ENCODE measurements at regions not wholly inside any gene's neighbourhood (a gene's known extent, or its start where the extent isn't known, plus 50 kb on each side); places are given as distances from the start of the nearest gene placed in this dataset.

GRCh38 chr20:22652681-22653588 is 68.6 kb upstream of the FOXA2 start:
- DNase-seq: no peak

- DNase-seq: no peak
Measured at GRCh38 chr20:22653658-22654642, 69.6 kb upstream of the FOXA2 start.

DNA sequence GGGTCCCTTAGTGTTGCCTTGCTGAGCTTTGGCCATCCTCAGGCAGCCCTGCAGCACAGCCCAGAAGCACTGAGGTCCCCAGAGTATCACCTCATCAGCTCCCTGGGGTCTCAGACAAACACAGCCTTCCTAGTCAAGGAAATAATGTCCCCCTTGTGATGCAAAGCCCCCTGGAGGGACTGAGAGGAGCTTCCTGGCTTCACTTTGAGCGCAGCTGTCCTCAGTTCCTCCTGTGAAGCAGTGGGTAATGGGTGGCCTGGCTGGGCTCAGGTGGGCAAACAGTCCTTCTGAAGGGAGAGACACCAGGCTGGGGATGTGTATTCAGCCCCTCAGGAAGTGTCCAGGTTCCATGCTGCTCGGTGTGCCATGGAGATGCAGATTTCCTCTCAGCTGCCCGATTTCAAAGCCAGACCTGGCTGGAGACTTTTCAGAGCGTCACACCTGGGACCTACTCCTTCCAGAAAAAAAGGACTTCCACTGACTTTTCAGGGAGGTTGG is 79.2 kb upstream of the FOXA2 start:
- no peak for DNase-seq

DNA sequence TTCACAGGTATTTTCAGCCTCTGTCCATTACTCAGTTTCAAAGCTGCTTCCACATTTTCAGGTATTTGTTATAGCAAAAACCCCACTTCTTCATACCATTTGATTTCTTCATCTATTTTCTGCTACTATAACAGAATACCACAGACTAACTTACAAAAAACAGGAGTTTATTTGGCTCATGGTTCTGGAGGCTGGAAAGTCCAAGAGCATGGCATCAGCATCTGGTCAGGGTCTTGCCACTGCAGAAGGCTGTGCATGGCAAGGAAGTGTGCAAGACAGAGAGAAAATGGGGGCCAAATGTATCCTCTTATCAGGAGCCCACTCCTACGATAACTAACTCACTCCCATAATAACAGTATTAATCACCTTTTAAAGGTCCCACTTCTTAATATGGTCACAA is 82.8 kb upstream of the FOXA2 start:
- DNase-seq: no peak

GRCh38 chr20:22672191-22672590 is 87.8 kb upstream of the FOXA2 start:
- no peak for DNase-seq

GRCh38 chr20:22673467-22673866 is 89.1 kb upstream of the FOXA2 start:
- no peak for DNase-seq

DNA sequence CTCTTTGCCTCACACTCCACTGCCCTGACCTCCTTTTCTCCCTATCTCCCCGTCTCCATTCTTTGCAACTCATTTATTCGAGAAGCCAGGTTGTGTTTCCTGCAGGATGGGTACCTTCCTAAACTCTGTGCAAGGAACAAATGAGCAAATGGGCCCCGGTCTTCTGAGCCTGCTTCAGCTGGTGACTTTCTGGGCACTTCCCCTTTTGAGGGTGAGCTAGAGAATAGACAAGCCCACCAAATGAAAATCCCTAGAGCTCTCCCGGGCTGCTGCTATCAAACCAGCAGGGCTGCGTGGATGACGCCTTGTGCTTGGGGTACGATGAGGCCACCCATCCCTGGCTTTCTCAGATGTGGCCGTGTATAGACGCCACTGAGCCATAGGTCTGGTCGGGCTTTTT is 91.0 kb upstream of the FOXA2 start:
- no peak for DNase-seq

DNA sequence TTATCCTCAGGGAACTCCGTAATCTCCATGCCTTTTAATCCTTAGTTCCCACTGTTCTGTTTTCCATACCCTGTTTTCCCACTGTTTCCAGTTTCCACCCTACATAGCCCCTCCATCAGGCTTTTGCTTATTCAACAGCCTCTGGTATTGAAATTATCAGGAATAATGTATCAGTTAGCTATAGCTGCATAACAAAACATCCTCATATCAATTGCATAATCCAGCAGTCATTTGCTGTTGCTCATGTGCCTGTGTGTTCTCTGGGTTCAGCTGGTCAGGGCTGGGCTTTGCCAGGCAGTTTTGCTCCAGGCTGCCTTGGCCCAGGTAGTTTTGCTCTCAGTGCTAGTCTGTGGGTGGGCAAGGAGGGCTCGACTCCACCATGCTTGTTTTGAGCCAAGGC is 94.3 kb upstream of the FOXA2 start:
- DNase-seq: no peak

GRCh38 chr20:22679197-22679596 is 94.8 kb upstream of the FOXA2 start:
- no peak for DNase-seq

GRCh38 chr20:22680031-22680740 is 95.8 kb upstream of the FOXA2 start:
- DNase-seq: no peak

DNA sequence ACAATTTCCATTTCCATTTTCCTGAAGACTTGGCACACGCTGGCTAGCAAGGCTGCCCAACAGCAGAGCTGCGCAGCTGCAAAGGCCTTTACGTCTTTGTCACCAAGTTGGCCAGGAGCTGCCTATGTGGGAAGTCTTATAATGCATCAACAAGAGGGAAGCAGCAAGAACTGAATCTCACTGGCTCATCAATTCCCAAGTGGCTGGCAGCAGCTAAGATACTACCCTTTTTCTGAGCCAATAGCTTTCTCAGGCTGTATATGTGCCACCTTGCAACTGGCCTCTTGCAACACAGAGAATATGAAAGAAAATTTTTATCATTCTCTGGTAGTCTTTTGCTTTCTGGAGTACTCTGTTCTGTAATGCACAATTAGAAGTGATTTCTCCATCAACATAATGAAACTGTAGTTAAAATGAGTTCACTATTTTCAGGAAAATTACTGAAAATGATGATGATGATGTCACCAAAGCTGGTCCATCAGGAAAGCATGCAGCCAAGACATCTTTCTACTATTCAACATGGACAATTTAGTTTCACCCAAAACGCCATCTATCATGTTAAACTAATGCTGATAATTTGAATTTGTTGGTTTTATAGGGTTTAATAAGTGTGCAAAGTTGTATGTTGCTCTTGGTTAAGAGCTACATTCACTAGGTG is 97.3 kb upstream of the FOXA2 start:
- DNase-seq: no peak

DNA sequence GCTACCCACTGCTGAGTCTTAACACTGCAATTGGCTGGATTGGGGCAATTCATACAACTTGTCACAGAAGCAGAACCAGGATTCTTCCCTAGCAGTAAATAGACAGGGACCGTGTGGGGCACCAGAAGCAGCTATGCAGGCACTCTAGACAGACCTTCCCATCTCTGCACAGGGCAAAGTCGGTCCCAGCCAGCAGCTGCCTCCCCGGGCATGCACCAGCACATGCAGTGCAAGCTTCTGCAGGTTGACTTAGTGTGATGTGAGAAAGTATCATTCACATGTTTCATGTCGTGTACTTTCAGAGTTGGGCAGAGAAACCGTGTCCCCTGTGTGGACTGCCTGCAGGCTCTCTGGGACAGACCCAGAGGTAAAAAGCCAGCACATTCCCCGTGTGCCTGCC is 98.0 kb upstream of the FOXA2 start:
- DNase-seq: no peak

- no peak for DNase-seq
Measured at GRCh38 chr20:22684072-22684762, 99.8 kb upstream of the FOXA2 start.

- DNase-seq: no peak
Measured at GRCh38 chr20:22684763-22685443, 100.5 kb upstream of the FOXA2 start.

GRCh38 chr20:22686097-22686496 is 101.7 kb upstream of the FOXA2 start:
- no peak for DNase-seq

GRCh38 chr20:22687676-22688349 is 103.4 kb upstream of the FOXA2 start:
- no peak for DNase-seq

- no peak for DNase-seq
Measured at GRCh38 chr20:22688485-22688884, 104.1 kb upstream of the FOXA2 start.

DNA sequence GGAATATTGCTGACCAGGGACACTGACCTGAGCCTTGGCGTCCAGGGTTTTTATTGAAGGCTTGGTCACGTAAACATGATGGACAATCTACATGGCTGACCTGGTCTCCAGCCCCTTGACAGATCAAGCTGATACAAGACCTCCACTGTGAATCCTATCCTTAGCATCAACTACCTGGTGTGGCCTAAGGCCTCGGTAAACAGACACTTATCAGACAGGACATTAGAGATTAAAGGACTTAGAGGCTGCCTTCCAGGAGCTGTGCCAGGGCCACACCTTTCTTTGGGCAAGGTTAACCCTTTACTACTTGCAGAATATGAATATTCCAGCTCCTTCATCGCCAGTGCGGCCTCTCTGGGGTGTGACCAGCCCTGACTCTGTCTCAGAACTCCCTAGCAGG is 104.9 kb upstream of the FOXA2 start:
- DNase-seq: no peak

- DNase-seq: no peak
Measured at GRCh38 chr20:22690000-22690399, 105.6 kb upstream of the FOXA2 start.

DNA sequence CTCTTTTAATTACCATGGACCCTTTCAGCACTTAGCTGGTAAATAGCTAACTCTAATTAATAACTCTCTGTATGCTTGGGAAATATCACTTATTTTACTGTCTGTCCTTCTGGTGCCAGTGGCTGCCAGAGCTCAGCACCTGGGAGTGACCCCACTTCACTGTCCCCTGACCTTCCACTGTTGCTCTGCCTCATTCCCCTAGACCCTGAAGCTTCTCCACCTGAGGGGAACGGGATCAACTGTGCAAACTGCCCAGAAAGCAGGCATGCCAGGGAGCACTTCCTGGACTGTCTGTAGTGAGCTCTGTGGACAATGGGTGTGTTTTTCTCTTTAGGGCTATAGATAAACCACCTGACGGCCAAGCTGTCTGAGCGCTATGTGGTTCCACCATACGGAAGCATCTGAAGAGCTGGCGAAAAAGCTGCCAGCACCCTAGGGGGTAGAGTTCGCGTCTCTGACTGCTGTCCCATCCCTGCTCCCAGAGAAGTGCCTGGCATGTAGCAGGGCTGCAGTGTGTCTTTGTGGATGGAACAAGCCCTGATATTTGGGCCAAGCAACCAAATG is 106.3 kb upstream of the FOXA2 start:
- DNase-seq: no peak
